ENCODE measurements at regions not wholly inside any gene's neighbourhood (a gene's known extent, or its start where the extent isn't known, plus 50 kb on each side); places are given as distances from the start of the nearest gene placed in this dataset.

GRCh38 chr15:46174122-46174521, 539.3 kb downstream of the SQOR start:
- no peak for TF ChIP-seq CTCF (IDR thresholded peaks at IDR 0.05; ENCODE audit: insufficient read depth, missing control alignments)
- DNase-seq (ENCODE audit: insufficient read length, low spot score) (no peak), FAIRE-seq (no peak)

- FAIRE-seq (no peak), DNase-seq (ENCODE audit: insufficient read length, low spot score) (no peak)
- TF ChIP-seq CTCF (IDR thresholded peaks at IDR 0.05; ENCODE audit: insufficient read depth, missing control alignments): no peak
Observed at GRCh38 chr15:46177219-46177618, 542.4 kb downstream of the SQOR start.

GRCh38 chr15:46178138-46178537, 543.3 kb downstream of the SQOR start:
- FAIRE-seq (no peak), DNase-seq (ENCODE audit: insufficient read length, low spot score) (no peak)
- TF ChIP-seq CTCF (IDR thresholded peaks at IDR 0.05; ENCODE audit: insufficient read depth, missing control alignments): no peak

- DNase-seq (ENCODE audit: insufficient read length, low spot score) (no peak), FAIRE-seq (no peak)
- no peak for TF ChIP-seq CTCF (IDR thresholded peaks at IDR 0.05; ENCODE audit: insufficient read depth, missing control alignments)
Observed at GRCh38 chr15:46207341-46207740, 572.5 kb downstream of the SQOR start.

GRCh38 chr15:46213551-46213950, 578.7 kb downstream of the SQOR start:
- no peak for FAIRE-seq
- TF ChIP-seq CTCF (IDR thresholded peaks at IDR 0.05; ENCODE audit: insufficient read depth, missing control alignments): no peak

GRCh38 chr15:46222826-46223225, 588.0 kb downstream of the SQOR start:
- FAIRE-seq (peak; percentile 41), DNase-seq (ENCODE audit: insufficient read length, low spot score) (no peak)
- TF ChIP-seq CTCF (IDR thresholded peaks at IDR 0.05; ENCODE audit: insufficient read depth, missing control alignments): no peak

More at GRCh38 chr15:46213551-46213950, 578.7 kb downstream of the SQOR start:
- no peak for DNase-seq (ENCODE audit: insufficient read length, low spot score)

- no peak for DNase-seq (ENCODE audit: insufficient read length, low spot score)
- no peak for TF ChIP-seq CTCF (IDR thresholded peaks at IDR 0.05; ENCODE audit: insufficient read depth, missing control alignments)
- FAIRE-seq: no peak
Observed at GRCh38 chr15:46229263-46229662, 594.4 kb downstream of the SQOR start.

All from D721Med (cell line).